ENCODE measurements at regions not wholly inside any gene's neighbourhood (a gene's known extent, or its start where the extent isn't known, plus 50 kb on each side); places are given as distances from the start of the nearest gene placed in this dataset.

DNA sequence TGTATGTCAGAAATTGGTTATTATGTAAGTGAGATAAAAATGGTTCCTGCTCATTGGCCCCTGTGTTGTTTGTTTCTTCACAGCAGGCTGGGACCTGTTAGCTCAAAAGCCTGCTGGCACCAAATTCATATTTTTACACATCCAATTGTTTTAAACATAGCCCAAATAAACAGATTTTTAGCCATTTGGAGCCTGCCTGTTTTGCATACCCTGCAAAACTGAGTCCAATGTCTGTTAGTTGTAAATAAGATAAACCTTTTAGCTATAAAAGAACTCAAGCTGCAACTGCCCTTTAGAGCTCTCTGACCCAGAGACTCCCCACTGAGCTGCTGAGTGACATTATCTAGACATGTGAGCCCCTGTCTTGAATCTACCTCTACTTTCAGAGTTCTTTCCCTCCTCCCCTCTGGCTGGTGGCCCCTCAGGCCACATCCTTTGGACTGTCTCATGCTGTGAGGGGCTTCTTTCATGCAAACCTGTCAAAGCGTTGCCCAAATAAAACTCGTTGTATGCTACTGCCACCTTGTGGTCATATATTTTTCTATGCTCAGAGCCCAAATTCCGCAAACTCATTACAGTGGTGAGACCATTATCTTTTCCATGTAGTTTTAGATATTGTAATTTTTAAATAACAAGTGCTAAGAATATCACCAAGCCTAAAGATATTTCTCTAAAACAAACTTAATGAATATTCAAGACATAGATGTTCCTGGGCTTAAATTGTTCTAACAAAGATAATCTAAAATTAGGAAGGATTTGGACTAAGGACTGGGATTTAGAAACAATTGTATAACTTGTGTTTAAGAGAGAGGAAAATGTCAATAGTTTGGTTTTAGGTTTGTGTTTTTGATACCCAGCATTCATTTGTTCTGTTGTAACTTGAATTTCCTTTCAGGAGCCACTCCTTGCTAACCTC, 337.9 kb downstream of the AACS start (continued):
- no peak for TF ChIP-seq SIRT6 (IDR thresholded peaks at IDR 0.05; ENCODE audit: low read length)
- TF ChIP-seq RAD21 (IDR thresholded peaks at IDR 0.05 in 1 of 2, conservative IDR thresholded peaks at IDR 0.05 in 1 of 2; ENCODE audit: low read depth in 2 of 2, low read length in 2 of 2) = peak; percentile 91 to 95
- no peak for TF ChIP-seq CHD1 (IDR thresholded peaks at IDR 0.05; ENCODE audit: low read depth, low read length)
